H1 (cell line): ENCODE measurements at regions not wholly inside any gene's neighbourhood (a gene's known extent, or its start where the extent isn't known, plus 50 kb on each side); places are given as distances from the start of the nearest gene placed in this dataset.
"Not testable (repeated sequence)": the region's sequence is repeated elsewhere in the genome, so short reads cannot be mapped to it uniquely, and the experiment has no call there.

Experiments used
- CTCF ChIA-PET: fragments of 300-600 bp; sonication (Branson Sonifier 250); formaldehyde crosslinking; loops from one replicate; lab custom pipeline; 2021; ENCODE audit not compliant: partially characterized antibody; lab: Charles Lee
- POLR2A ChIA-PET: fragments of 300-600 bp; sonication (Branson Sonifier 250); formaldehyde crosslinking; loops from one replicate; lab custom pipeline; 2021; ENCODE audit warnings: inconsistent platforms; ENCODE audit not compliant: partially characterized antibody; lab: Charles Lee
- DNase-seq, 2 experiments: peaks; one replicate each; pipeline versions ENCODE4 v3.0.0 to v3.0.0-alpha.2; 2010 to 2022; ENCODE audit warnings: low spot score in 2 of 2, low read depth in 1 of 2, mixed read lengths in 1 of 2
- FAIRE-seq: peaks from 2 replicates; lab custom pipeline; 2011; peaks lifted over from hg19 to GRCh38; lab: Jason Lieb, UNC
- H2AFZ ChIP-seq: 2 replicates; pipeline ENCODE4 v1.8.1; 2012; ENCODE audit warnings: low read length, inconsistent platforms
- H2AK5ac ChIP-seq: 2 replicates; pipeline ENCODE4 v1.6.1; 2013; ENCODE audit warnings: low read depth, low read length
- H2BK120ac ChIP-seq: replicated peaks from 2 replicates; pipeline ENCODE3; 2013; ENCODE audit warnings: low read depth, low read length, inconsistent platforms
- H2BK12ac ChIP-seq: 2 replicates; pipeline ENCODE4 v1.6.1; 2013; ENCODE audit warnings: low read depth, low read length
- H2BK15ac ChIP-seq: 2 replicates; pipeline ENCODE4 v1.6.1; 2013; ENCODE audit warnings: low read length
- H2BK20ac ChIP-seq: 2 replicates; pipeline ENCODE4 v1.6.1; 2013; ENCODE audit warnings: low read length
- H2BK5ac ChIP-seq: 2 replicates; pipeline ENCODE4 v1.6.1; 2013; ENCODE audit warnings: low read depth, low read length
- H3K14ac ChIP-seq: 2 replicates; pipeline ENCODE4 v1.6.1; 2013; ENCODE audit warnings: inconsistent platforms; ENCODE audit not compliant: insufficient read length
- H3K18ac ChIP-seq: 2 replicates; pipeline ENCODE4 v1.6.1; 2013; ENCODE audit warnings: low read length; ENCODE audit errors: extremely low read depth
- H3K23ac ChIP-seq: 2 replicates; pipeline ENCODE4 v1.6.1; 2013; ENCODE audit warnings: inconsistent platforms; ENCODE audit not compliant: insufficient read length
- H3K23me2 ChIP-seq: 2 replicates; pipeline ENCODE4 v1.6.1; 2013; ENCODE audit warnings: low read depth, low read length
- H3K27ac ChIP-seq: 2 replicates; pipeline ENCODE4 v1.6.1; 2011; ENCODE audit warnings: low read depth, low read length, inconsistent platforms
- H3K27me3 ChIP-seq, 4 experiments: replicated peaks in 1 of 4; 1 replicate in 1 of 4; 2 replicates in 3 of 4; pipeline versions ENCODE4 v1.6.1 to v1.8.1; 2011 to 2013; ENCODE audit warnings: low read length in 3 of 4, mild to moderate bottlenecking in 3 of 4, inconsistent platforms in 2 of 4, mixed read lengths in 2 of 4, moderate library complexity in 1 of 4; ENCODE audit not compliant: control insufficient read depth in 3 of 4, insufficient read depth in 3 of 4; ENCODE audit errors: extremely low read depth in 1 of 4
- H3K36me3 ChIP-seq, 4 experiments: 2 replicates each; pipeline versions ENCODE4 v1.6.1 to v1.8.1; 2011 to 2013; ENCODE audit warnings: mild to moderate bottlenecking in 4 of 4, low read length in 3 of 4, moderate library complexity in 2 of 4, control low read depth in 1 of 4, inconsistent platforms in 1 of 4; ENCODE audit not compliant: insufficient read depth in 4 of 4, control insufficient read depth in 2 of 4
- H3K4ac ChIP-seq: replicated peaks from 2 replicates; pipeline ENCODE3; 2013; ENCODE audit warnings: low read length, low read depth, mixed read lengths, inconsistent platforms; ENCODE audit not compliant: insufficient read length
- H3K4me1 ChIP-seq, 4 experiments: replicated peaks in 1 of 4; 1 replicate in 1 of 4; 2 replicates in 3 of 4; pipeline versions ENCODE4 v1.6.1 to v1.8.1; 2011 to 2013; ENCODE audit warnings: low read length in 3 of 4, inconsistent platforms in 2 of 4, mixed read lengths in 1 of 4; ENCODE audit not compliant: insufficient read depth in 4 of 4, control insufficient read depth in 3 of 4
- H3K4me2 ChIP-seq, 2 experiments: 2 replicates each; pipeline versions ENCODE4 v1.6.1 to v1.8.1; 2011 to 2013; ENCODE audit warnings: low read depth in 2 of 2, low read length in 2 of 2, control low read depth in 1 of 2, inconsistent platforms in 1 of 2, mild to moderate bottlenecking in 1 of 2; ENCODE audit not compliant: insufficient read depth in 1 of 2
- H3K4me3 ChIP-seq, 4 experiments: fragments of 200-600, 300-600 bp in 1 of 4; sonication (generic), shearing (Covaris generic), sonication (Bioruptor Twin) in 1 of 4; 2 replicates each; pipeline versions ENCODE4 v1.5.1 to v1.8.1; 2011 to 2016; ENCODE audit warnings: low read length in 4 of 4, low read depth in 3 of 4, control low read depth in 2 of 4, inconsistent platforms in 2 of 4, mild to moderate bottlenecking in 2 of 4, mixed read lengths in 1 of 4, moderate library complexity in 1 of 4; ENCODE audit not compliant: insufficient read depth in 2 of 4; ENCODE audit errors: extremely low read depth in 1 of 4
- H3K56ac ChIP-seq: replicated peaks from 2 replicates; pipeline ENCODE3; 2013; ENCODE audit warnings: low read depth, mild to moderate bottlenecking, mixed read lengths, low read length, inconsistent platforms; ENCODE audit not compliant: insufficient read length
- H3K79me1 ChIP-seq: 2 replicates; pipeline ENCODE4 v1.6.1; 2013; ENCODE audit warnings: low read depth, low read length, control low read depth
- H3K79me2 ChIP-seq, 2 experiments: 2 replicates each; pipeline versions ENCODE4 v1.6.1 to v1.8.1; 2012 to 2013; ENCODE audit warnings: low read length in 2 of 2, mild to moderate bottlenecking in 2 of 2, inconsistent platforms in 1 of 2; ENCODE audit not compliant: insufficient read depth in 2 of 2, control insufficient read depth in 1 of 2
- H3K9ac ChIP-seq, 4 experiments: replicated peaks in 1 of 4; 1 replicate in 1 of 4; 2 replicates in 3 of 4; pipeline versions ENCODE4 v1.6.1 to v1.8.1; 2011 to 2013; ENCODE audit warnings: low read depth in 3 of 4, low read length in 3 of 4, control low read depth in 2 of 4, mild to moderate bottlenecking in 2 of 4, moderate library complexity in 2 of 4, inconsistent platforms in 1 of 4; ENCODE audit errors: extremely low read depth in 1 of 4
- H3K9me3 ChIP-seq, 2 experiments: 2 replicates each; pipeline versions ENCODE4 v1.6.1 to v1.8.1; 2012 to 2013; ENCODE audit warnings: mild to moderate bottlenecking in 2 of 2, moderate library complexity in 2 of 2, control low read depth in 1 of 2, inconsistent platforms in 1 of 2, low read depth in 1 of 2, low read length in 1 of 2, mixed read lengths in 1 of 2; ENCODE audit not compliant: insufficient read depth in 2 of 2
- H4K20me1 ChIP-seq, 2 experiments: replicated peaks in 1 of 2; 2 replicates each; pipeline versions ENCODE3 to v1.8.1; 2011 to 2013; ENCODE audit warnings: inconsistent platforms in 2 of 2, low read length in 2 of 2, mild to moderate bottlenecking in 1 of 2; ENCODE audit not compliant: insufficient read depth in 2 of 2, control insufficient read depth in 1 of 2
- H4K5ac ChIP-seq: 2 replicates; pipeline ENCODE4 v1.6.1; 2013; ENCODE audit warnings: low read length, low read depth, mixed read lengths, inconsistent platforms; ENCODE audit not compliant: insufficient read length
- H4K8ac ChIP-seq: 2 replicates; pipeline ENCODE4 v1.8.0; 2013; ENCODE audit warnings: mild to moderate bottlenecking, moderate library complexity, low read length, inconsistent platforms; ENCODE audit not compliant: insufficient read depth; ENCODE audit errors: extremely low read depth
- H4K91ac ChIP-seq: replicated peaks from 2 replicates; pipeline ENCODE3; 2013; ENCODE audit warnings: low read length, mixed read lengths, inconsistent platforms; ENCODE audit not compliant: insufficient read length
- CBX5 ChIP-seq: fragments of 300-800, 300-1000 bp; sonication (generic); IDR thresholded peaks from 2 replicates; pipeline ENCODE4 v1.7.1; 2016; ENCODE audit warnings: antibody characterized with exemption, low read length, low read depth
- CTCF ChIP-seq, 3 experiments: IDR thresholded peaks; 1 replicate in 2 of 3; 2 replicates in 1 of 3; pipeline versions ENCODE4 v1.5.1 to v1.6.1; 2011; ENCODE audit warnings: low read length in 3 of 3, mild to moderate bottlenecking in 3 of 3, inconsistent platforms in 2 of 3, low read depth in 1 of 3, moderate library complexity in 1 of 3; ENCODE audit not compliant: insufficient read depth in 1 of 3; ENCODE audit errors: control extremely low read depth in 1 of 3
- EGR1 ChIP-seq: IDR thresholded peaks from 2 replicates; pipeline ENCODE4 v1.6.1; 2011; ENCODE audit warnings: low read depth, low read length, borderline replicate concordance
- JUN ChIP-seq: IDR thresholded peaks from 2 replicates; pipeline ENCODE4 v1.6.1; 2011; ENCODE audit warnings: low read depth, mild to moderate bottlenecking, improper control_type of control experiment, low read length
- POLR2A ChIP-seq, 2 experiments: IDR thresholded peaks; 1 replicate in 1 of 2; 2 replicates in 1 of 2; pipeline ENCODE4 v1.6.1; 2011; ENCODE audit warnings: low read depth in 2 of 2, low read length in 2 of 2, mild to moderate bottlenecking in 2 of 2; ENCODE audit errors: control extremely low read depth in 1 of 2
- SIN3A ChIP-seq, 2 experiments: IDR thresholded peaks in 1 of 2; conservative IDR thresholded peaks in 1 of 2; 2 replicates each; pipeline ENCODE4 v1.6.1; 2011 to 2012; ENCODE audit warnings: low read length in 2 of 2, improper control_type of control experiment in 1 of 2, low read depth in 1 of 2, mild to moderate bottlenecking in 1 of 2
- SRF ChIP-seq: IDR thresholded peaks from 2 replicates; pipeline ENCODE4 v1.6.1; 2011; ENCODE audit warnings: mild to moderate bottlenecking, low read depth, low read length, moderate library complexity
- TBP ChIP-seq: IDR thresholded peaks from 2 replicates; pipeline ENCODE4 v1.6.1; 2011; ENCODE audit warnings: low read depth, low read length, improper control_type of control experiment
- WGBS, 2 experiments: shearing (Covaris generic) in 1 of 2; methylation state at CpG; one replicate each; pipeline versions ENCODE4 v1.1.6 to v1.1.7; 2013 to 2015; ENCODE audit warnings: low lambda C conversion rate in 2 of 2, mixed read lengths in 2 of 2, inconsistent platforms in 1 of 2, low coverage in 1 of 2, missing lambda C conversion rate in 1 of 2; ENCODE audit not compliant: insufficient replicate concordance in 2 of 2, insufficient coverage in 1 of 2, insufficient read length in 1 of 2; ENCODE audit errors: extremely low coverage in 1 of 2, missing lambda C conversion rate in 1 of 2; 5-methylcytosine and 5-hydroxymethylcytosine counted together

DNA sequence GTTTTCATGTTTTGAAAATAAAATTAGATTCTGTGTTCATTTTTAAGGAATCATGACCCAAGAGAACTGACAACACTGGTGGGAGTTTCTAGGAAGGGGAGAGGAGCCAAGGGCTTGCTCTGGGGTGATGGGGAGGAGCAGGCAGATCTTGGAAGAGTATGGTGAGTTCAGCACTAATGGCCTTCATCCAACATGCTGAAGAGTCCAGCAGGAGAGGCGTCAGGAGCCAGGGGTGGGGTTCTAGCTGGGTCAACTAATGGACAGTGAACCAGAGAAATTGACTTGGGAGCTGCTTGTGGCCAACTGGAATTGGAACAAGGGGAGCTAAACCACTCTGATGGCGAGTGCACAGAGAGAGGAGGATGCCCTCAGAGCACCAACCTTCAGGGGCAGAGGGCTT lies 107.1 kb downstream of the MRPL14 start (continued):
- no peak for TF ChIP-seq CTCF (IDR thresholded peaks at IDR 0.05; ENCODE audit: control extremely low read depth in 1 of 3, insufficient read depth in 1 of 3, low read depth in 1 of 3, low read length in 3 of 3)
- no peak for TF ChIP-seq SRF
- no peak for TF ChIP-seq JUN
- TF ChIP-seq TBP, result no peak
- TF ChIP-seq EGR1, result no peak
- no peak for TF ChIP-seq POLR2A (IDR thresholded peaks at IDR 0.05; ENCODE audit: control extremely low read depth in 1 of 2, low read depth in 2 of 2, low read length in 2 of 2)
- TF ChIP-seq CBX5, result no peak
- no peak for TF ChIP-seq SIN3A (conservative IDR thresholded peaks at IDR 0.05 in 1 of 2, IDR thresholded peaks at IDR 0.05 in 1 of 2; ENCODE audit: low read depth in 1 of 2, low read length in 2 of 2)

GRCh38 chr6:44017307-44017706 lies 109.9 kb downstream of the MRPL14 start:
- H2BK20ac ChIP-seq, H3K27me3 ChIP-seq, H3K79me2 ChIP-seq, H3K18ac ChIP-seq, H2BK12ac ChIP-seq, H3K9me3 ChIP-seq, H3K23me2 ChIP-seq, H3K14ac ChIP-seq, H4K8ac ChIP-seq, H4K91ac ChIP-seq, H3K79me1 ChIP-seq, H3K23ac ChIP-seq, H2BK5ac ChIP-seq, H3K4me3 ChIP-seq, H3K4me1 ChIP-seq, H3K9ac ChIP-seq, H2AK5ac ChIP-seq, H3K27ac ChIP-seq, H3K56ac ChIP-seq, H4K5ac ChIP-seq, H3K4me2 ChIP-seq, H4K20me1 ChIP-seq, H3K4ac ChIP-seq, DNase-seq, H2BK120ac ChIP-seq, H3K36me3 ChIP-seq, H2BK15ac ChIP-seq, H2AFZ ChIP-seq, FAIRE-seq: not testable (repeated sequence)
- ChIA-PET CTCF (interaction anchor here (1.1 to 24.5 kb wide), 4 partner anchors 9 to 63 kb away, joined by 4 to 331 read pairs (median 8); no protein-coding TSS in a partner anchor), POLR2A (interaction anchor here (1.3 kb wide), 1 partner anchor 10 kb away, joined by 3 read pairs; no protein-coding TSS in a partner anchor)
- 90% methylated on average over 3 of the region's 3 CpGs; no CpG with 5 or more reads in 1 of the 2 experiments for WGBS, 2 experiments
